PC-3 (cell line): ENCODE measurements at regions not wholly inside any gene's neighbourhood (a gene's known extent, or its start where the extent isn't known, plus 50 kb on each side); places are given as distances from the start of the nearest gene placed in this dataset.

ENCODE experiments used
- ATAC-seq: fragments of 200-7000 bp; cut with Tn5 transposase; 2 replicates; pipeline ENCODE4 v1.9.1; 2020; ENCODE audit warnings: mild to moderate bottlenecking, moderate library complexity
- BruUV-seq: library from RNA; stranded (reverse); fragments of 400-500 nt; replicated peaks from 2 replicates; lab custom pipeline; 2021; lab: Mats Ljungman, UMichigan
- CTCF ChIA-PET: fragments of 300-600 bp; sonication (Branson Sonifier 250); formaldehyde crosslinking; loops from one replicate; lab custom pipeline; 2022; ENCODE audit warnings: antibody characterized with exemption; lab: Charles Lee
- POLR2A ChIA-PET: fragments of 300-600 bp; sonication (Branson Sonifier 250); formaldehyde crosslinking; loops from one replicate; lab custom pipeline; 2022; ENCODE audit warnings: antibody characterized with exemption; ENCODE audit not compliant: unreplicated experiment; lab: Charles Lee
- DNase-seq: peaks from one replicate; pipeline ENCODE4 v3.0.0-alpha.2; 2015
- H2AFZ ChIP-seq: fragments of 300-600 bp; sonication (generic); 2 replicates; pipeline ENCODE4 v1.6.0; 2016; ENCODE audit warnings: antibody characterized with exemption, low read length
- H3F3A ChIP-seq: fragments of 300-600 bp; sonication (generic); one replicate; pipeline ENCODE4 v1.6.0; 2017; ENCODE audit warnings: antibody characterized with exemption, low read length, control low read depth, mild to moderate bottlenecking; ENCODE audit not compliant: unreplicated experiment
- H3K27ac ChIP-seq: fragments of 300-600 bp; sonication (generic); 2 replicates; pipeline ENCODE4 v1.5.1; 2016; ENCODE audit warnings: mild to moderate bottlenecking, low read length
- H3K27me3 ChIP-seq: fragments of 300-600 bp; sonication (generic); 2 replicates; pipeline ENCODE4 v1.6.1; 2016; ENCODE audit warnings: low read length, mixed read lengths
- H3K36me3 ChIP-seq: fragments of 300-600 bp; sonication (generic); 2 replicates; pipeline ENCODE4 v1.6.1; 2016; ENCODE audit warnings: low read depth, mixed run types, low read length, mixed read lengths
- H3K4me1 ChIP-seq: fragments of 300-600 bp; sonication (generic); 2 replicates; pipeline ENCODE4 v1.5.1; 2016; ENCODE audit warnings: low read length; ENCODE audit not compliant: insufficient read depth
- H3K4me2 ChIP-seq: fragments of 300-600 bp; sonication (generic); 2 replicates; pipeline ENCODE4 v1.6.0; 2016; ENCODE audit warnings: low read length
- H3K4me3 ChIP-seq: fragments of 300-600 bp; sonication (generic); 2 replicates; pipeline ENCODE4 v1.5.1; 2016; ENCODE audit warnings: mild to moderate bottlenecking, low read length, mixed read lengths
- H3K79me2 ChIP-seq: fragments of 300-600 bp; sonication (generic); 2 replicates; pipeline ENCODE4 v1.6.1; 2017; ENCODE audit warnings: low read length, mixed read lengths
- H3K9ac ChIP-seq: fragments of 300-600 bp; sonication (generic); 2 replicates; pipeline ENCODE4 v1.6.0; 2016; ENCODE audit warnings: mild to moderate bottlenecking, low read length
- H3K9me2 ChIP-seq: fragments of 300-600 bp; sonication (generic); replicated peaks from 2 replicates; pipeline ENCODE4 v1.6.1; 2016; ENCODE audit warnings: mixed run types, low read length, mixed read lengths
- H3K9me3 ChIP-seq: fragments of 300-600 bp; sonication (generic); 2 replicates; pipeline ENCODE4 v1.6.1; 2016; ENCODE audit warnings: low read length, mixed read lengths
- H4K20me1 ChIP-seq: fragments of 300-600 bp; sonication (generic); 2 replicates; pipeline ENCODE4 v1.6.1; 2016; ENCODE audit warnings: low read length, mixed read lengths
- EZH2 ChIP-seq: fragments of 300-600 bp; sonication (generic); IDR thresholded peaks from one replicate; pipeline ENCODE4 v1.6.1; 2017; ENCODE audit warnings: antibody characterized with exemption, mild to moderate bottlenecking, low read length; ENCODE audit not compliant: unreplicated experiment
- EZH2phosphoT487 ChIP-seq: fragments of 300-600 bp; sonication (generic); IDR thresholded peaks from 2 replicates; pipeline ENCODE4 v1.6.1; 2018; ENCODE audit warnings: mild to moderate bottlenecking, antibody characterized with exemption, low read length, borderline replicate concordance
- intact Hi-C: fragments of 100-400 bp; cut with micrococcal nuclease; formaldehyde crosslinking; loops from 2 replicates; pipeline ENCODE4 v1.9.0; 2023
- TF ChIP-seq, protein P1 (sequence below): fragments of 300-600 bp; sonication (generic); conservative IDR thresholded peaks from 2 replicates; pipeline ENCODE4 v1.5.1; 2017; ENCODE audit warnings: antibody characterized with exemption, low read depth, mild to moderate bottlenecking, low read length

DNA sequence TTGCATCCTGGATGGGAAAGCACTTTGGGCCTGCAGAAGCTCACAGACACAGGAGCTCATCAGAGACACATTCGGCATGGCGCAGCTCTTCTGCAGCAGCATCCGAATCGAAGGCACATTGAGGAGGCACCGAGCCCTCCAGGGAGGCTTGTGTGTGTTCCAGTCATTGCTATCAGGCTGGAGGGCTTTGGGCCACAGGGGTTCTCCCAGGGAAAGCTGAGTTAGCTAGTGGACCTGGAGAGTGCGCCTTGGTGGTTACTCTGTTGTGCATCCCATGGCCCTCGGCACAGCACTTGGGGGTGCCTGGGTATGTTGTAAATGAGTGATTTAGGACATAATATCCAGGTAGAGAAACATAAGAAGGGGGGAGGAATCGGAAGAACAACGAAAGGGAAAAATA is 388.7 kb upstream of the RNF32 start:
- Histone ChIP-seq H3K27me3 (peaks cover 72% of the 10 kb centered on the region), H3K27ac (no peak overlapping the region), H4K20me1 (no peaks in the 10 kb centered on the region), H3K36me3 (no peaks in the 10 kb centered on the region), H3K4me1 (no peaks in the 10 kb centered on the region), H3K4me2 (no peak overlapping the region), H3K79me2 (no peaks in the 10 kb centered on the region), H3K9me2 (no peaks in the 10 kb centered on the region), H3F3A (no peaks in the 10 kb centered on the region), H3K4me3 (no peak overlapping the region), H3K9ac (no peak overlapping the region), H2AFZ (no peak overlapping the region), H3K9me3 (no peaks in the 10 kb centered on the region)
- TF ChIP-seq EZH2 (no peak), EZH2phosphoT487 (no peak)
- TF ChIP-seq, protein P1, sequence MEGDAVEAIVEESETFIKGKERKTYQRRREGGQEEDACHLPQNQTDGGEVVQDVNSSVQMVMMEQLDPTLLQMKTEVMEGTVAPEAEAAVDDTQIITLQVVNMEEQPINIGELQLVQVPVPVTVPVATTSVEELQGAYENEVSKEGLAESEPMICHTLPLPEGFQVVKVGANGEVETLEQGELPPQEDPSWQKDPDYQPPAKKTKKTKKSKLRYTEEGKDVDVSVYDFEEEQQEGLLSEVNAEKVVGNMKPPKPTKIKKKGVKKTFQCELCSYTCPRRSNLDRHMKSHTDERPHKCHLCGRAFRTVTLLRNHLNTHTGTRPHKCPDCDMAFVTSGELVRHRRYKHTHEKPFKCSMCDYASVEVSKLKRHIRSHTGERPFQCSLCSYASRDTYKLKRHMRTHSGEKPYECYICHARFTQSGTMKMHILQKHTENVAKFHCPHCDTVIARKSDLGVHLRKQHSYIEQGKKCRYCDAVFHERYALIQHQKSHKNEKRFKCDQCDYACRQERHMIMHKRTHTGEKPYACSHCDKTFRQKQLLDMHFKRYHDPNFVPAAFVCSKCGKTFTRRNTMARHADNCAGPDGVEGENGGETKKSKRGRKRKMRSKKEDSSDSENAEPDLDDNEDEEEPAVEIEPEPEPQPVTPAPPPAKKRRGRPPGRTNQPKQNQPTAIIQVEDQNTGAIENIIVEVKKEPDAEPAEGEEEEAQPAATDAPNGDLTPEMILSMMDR, result no peak
- BruUV-seq, result no TSS peak
- ATAC-seq (no peak), DNase-seq (no peak)
- POLR2A ChIA-PET, result no interaction called here
- CTCF ChIA-PET, result no interaction called here
- intact Hi-C loops, result no loop called here

DNA sequence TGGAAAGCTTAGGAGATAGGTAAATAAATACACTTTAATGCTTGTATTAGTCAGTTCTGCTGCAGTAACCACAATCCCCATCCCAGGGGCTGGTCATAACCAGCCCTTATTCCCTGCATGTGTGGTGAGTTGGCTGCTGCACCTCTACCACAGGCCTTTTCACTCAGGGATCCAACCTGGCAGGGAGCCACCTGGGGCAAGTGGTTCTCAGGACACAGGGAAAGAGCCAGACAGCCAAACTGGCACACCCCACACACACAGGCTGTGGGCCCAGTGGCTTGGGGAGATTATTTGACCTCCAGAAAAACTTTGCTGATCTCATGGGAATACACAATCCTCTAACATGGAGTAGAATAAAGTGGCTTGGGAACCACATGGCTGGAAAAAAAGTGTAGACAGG is 400.0 kb upstream of the RNF32 start:
- no peak overlapping the region for H3K9ac ChIP-seq
- intact Hi-C loops, result no loop called here
- no peaks in the 10 kb centered on the region for H4K20me1 ChIP-seq
- TF ChIP-seq EZH2phosphoT487 (no peak), EZH2 (no peak)
- TF ChIP-seq, protein P1, result no peak
- no peak overlapping the region for H3K4me3 ChIP-seq
- H3K4me1 ChIP-seq, result no peaks in the 10 kb centered on the region
- ChIA-PET CTCF (no interaction called here), POLR2A (no interaction called here)
- no peak overlapping the region for H3K4me2 ChIP-seq
- H3F3A ChIP-seq, result no peaks in the 10 kb centered on the region
- no peaks in the 10 kb centered on the region for H3K36me3 ChIP-seq
- no peaks in the 10 kb centered on the region for H3K9me3 ChIP-seq
- DNase-seq (no peak), ATAC-seq (no peak)
- H2AFZ ChIP-seq, result no peak overlapping the region
- H3K9me2 ChIP-seq, result no peaks in the 10 kb centered on the region
- BruUV-seq, result no TSS peak
- no peaks in the 10 kb centered on the region for H3K79me2 ChIP-seq
- no peak overlapping the region for H3K27ac ChIP-seq
- peaks cover 10% of the 10 kb centered on the region; the same call in 1 of the 2 replicates for H3K27me3 ChIP-seq

DNA sequence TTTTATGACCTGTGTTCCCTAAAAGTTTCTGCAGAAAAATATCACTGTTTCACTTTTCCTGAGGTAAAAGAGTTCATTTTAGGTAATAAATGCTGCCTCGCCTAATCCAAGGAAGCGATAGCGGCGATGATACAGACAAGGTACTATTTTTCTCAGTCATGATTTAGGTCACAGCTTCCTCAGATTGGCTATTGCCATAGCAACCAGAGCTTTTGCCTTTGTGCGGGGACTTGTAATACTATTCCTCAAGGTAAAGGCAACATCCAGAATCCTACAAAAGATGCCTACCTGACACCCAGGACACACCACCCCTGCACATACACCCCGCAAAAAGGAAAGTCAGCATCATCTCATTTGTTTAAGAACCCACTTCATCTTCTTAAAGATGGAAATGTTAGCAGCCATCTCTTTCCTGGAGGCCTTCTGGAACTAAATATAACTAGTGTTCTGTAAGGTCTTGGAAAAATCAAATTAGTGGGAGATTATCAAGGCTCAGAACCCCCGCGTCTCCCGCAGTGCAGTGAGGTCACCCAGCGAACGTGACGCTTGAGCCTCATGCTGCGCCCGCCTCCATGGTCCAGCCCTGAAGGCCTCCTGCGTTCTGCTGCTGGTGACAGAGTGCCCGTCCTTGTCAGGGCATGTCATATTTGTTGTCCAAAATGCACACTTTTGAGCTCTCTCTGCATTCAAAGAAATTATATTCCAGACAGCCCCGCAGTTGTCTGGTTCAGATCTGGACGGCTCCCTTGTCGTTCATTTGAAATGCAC is 402.0 kb upstream of the RNF32 start:
- H3K9me3 ChIP-seq, result no peaks in the 10 kb centered on the region
- no peak for TF ChIP-seq EZH2
- no peaks in the 10 kb centered on the region for H4K20me1 ChIP-seq
- H3K4me3 ChIP-seq, result no peak overlapping the region
- H3K79me2 ChIP-seq, result no peaks in the 10 kb centered on the region
- H3K9me2 ChIP-seq, result no peaks in the 10 kb centered on the region
- H3K4me1 ChIP-seq, result no peaks in the 10 kb centered on the region
- H3K27me3 ChIP-seq, result peaks cover 13% of the 10 kb centered on the region; the same call in 1 of the 2 replicates
- DNase-seq (no peak), ATAC-seq (no peak)
- H3K27ac ChIP-seq, result no peak overlapping the region
- no peaks in the 10 kb centered on the region for H3K36me3 ChIP-seq
- intact Hi-C loops, result no loop called here
- no peak overlapping the region for H3K4me2 ChIP-seq
- no peaks in the 10 kb centered on the region for H3F3A ChIP-seq
- ChIA-PET CTCF (no interaction called here), POLR2A (no interaction called here)
- no peak overlapping the region for H2AFZ ChIP-seq
- no TSS peak for BruUV-seq
- H3K9ac ChIP-seq, result no peak overlapping the region
